Embryonic facial prominence (tissue), 1 donor: ENCODE measurements at regions not wholly inside any gene's neighbourhood (a gene's known extent, or its start where the extent isn't known, plus 50 kb on each side); places are given as distances from the start of the nearest gene placed in this dataset.
"Not testable (repeated sequence)": the region's sequence is repeated elsewhere in the genome, so short reads cannot be mapped to it uniquely, and the experiment has no call there.

Experiments
- DNase-seq: peaks from one replicate; pipeline ENCODE4 v3.0.0-alpha.2; 2016; ENCODE audit errors: extremely low spot score

DNA sequence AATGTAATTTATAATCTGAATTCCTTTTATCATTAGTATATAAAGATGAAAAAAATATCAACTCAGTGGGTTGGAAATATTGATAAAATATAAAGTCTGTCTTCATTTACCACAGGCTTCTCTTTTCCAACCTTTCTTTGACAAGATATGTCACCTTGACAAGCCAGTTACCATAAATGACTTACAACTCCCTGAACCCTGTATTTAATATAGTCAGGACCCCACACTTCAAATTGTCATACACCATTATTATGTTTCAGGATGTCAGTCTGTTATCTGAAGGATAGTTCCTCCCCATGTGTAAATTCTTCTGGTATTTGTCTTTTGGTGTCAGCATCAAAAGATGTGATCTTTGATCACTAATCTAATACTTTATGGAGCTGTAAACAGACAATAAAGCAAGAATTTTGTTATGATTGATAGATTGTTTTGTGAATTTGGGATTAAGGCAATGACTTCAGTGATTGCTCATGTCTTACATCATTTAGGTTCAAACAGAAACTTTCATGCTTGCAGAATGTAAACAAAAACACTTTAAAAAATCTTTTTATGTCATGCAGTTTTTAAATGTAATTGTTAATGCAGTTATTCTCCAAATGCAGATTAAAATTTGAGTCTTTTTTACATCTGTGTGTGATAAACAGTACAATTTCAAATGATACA lies 503.5 kb upstream of the BCHE start:
- no peak for DNase-seq

GRCh38 chr3:166324401-166324800 lies 487.2 kb upstream of the BCHE start:
- DNase-seq, result no peak

GRCh38 chr3:166322391-166322790 lies 485.2 kb upstream of the BCHE start:
- DNase-seq, result no peak

GRCh38 chr3:166307756-166308350 lies 470.6 kb upstream of the BCHE start:
- no peak for DNase-seq

GRCh38 chr3:166304584-166304983 lies 467.4 kb upstream of the BCHE start:
- no peak for DNase-seq

DNA sequence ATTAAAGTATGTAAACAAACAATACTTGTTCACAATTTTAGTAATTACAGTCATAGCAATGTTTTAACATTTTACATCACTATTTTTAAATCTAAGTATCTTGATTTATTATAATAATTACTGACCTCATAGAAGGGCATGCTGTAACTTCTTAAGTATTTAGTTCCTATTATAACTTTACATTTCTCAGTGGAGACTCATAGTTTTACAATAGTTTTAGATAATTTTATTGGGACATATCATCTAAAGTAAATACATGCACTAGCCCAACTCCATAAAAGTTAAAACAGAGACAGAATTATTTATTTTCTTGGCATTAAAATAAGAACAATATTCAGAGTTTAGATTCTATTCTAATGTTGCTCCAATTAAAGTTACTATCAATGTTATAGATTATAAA lies 466.5 kb upstream of the BCHE start:
- DNase-seq, result no peak

- DNase-seq, result no peak
Observed at GRCh38 chr3:166302331-166302730, 465.1 kb upstream of the BCHE start.

DNA sequence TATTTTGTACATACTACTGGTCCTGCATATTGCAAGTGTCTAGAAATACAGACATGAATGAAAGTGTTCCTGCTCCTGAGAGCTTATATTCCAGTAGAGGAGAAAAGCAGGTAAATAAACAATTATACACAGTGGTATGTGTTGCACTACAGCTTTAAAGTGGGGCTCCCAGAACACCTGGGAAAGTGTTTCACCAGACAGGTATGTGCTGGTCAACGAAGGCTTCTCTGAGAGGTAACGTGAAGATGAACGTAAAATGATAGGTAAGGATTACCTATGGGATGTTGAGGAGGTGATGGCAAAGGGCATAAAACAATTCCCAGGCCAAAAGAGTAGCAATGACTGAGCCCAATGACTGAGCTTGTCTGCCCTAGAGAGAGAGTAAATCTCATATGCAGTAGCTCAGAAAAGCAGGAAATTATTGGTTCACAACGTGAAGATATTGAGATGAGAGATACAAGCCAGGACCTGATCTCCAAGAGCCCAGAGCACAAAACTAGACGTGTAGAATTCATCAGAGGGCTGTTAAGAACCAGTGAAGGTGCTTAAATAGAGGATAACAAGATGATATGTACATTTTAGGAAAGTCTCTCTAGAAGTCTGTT lies 459.1 kb upstream of the BCHE start:
- no peak for DNase-seq

GRCh38 chr3:166291186-166291955 lies 454.1 kb upstream of the BCHE start:
- DNase-seq, result no peak

DNA sequence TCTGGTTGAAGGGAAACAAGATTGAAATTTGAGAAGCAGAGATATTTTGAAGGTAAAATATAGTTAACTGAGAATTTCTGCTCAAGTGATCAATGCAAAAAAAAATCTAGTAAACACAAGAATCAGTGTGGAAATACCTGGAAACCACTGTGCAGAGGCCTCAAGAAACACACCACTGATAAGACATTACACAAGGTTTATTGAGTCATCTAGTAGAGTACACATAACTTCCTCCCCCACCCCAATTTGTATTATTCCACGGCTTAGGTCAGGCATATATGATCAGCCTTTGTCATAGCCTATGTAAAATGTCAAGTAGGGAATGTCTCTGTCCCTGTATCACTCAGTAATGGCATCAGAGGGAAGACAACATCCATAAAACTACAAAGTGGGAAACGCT lies 447.8 kb upstream of the BCHE start:
- no peak for DNase-seq

- DNase-seq, result no peak
Observed at GRCh38 chr3:166283840-166284239, 446.6 kb upstream of the BCHE start.

DNA sequence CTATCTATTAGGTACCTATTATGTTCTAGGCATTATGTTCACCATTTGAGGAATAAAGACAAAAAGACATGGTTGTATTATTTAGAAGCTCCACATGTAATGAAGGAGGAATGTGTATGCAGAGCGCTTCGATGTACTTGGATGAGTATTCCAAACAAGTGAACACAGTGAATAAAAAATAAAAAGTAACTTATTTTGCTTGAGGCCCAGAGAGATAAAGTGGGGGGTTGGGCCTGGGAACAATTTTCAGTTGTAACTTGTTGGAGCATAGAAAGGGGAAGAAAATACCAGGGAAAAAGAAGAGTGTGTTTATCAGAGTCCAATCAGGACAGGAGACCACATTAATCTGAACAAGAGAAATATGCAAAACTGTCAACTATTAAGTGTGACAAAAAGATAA lies 445.7 kb upstream of the BCHE start:
- DNase-seq, result no peak

DNA sequence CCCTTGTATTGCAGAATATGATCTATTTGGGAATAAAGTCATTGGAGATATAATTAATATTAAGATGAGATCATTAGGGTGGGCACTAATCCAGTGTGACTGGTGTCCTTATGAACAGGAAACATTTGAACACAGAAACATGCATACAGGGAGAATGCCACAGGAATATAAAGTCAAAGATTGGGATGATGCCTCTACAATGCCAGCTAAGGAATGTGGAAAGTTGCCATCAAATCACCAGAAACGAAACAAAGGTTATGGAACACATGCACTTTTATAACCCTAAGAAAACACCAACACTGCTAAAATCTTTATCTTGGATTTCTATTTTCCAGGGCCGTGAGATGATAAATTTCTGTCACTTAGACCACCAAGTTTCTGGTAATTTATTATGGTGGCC lies 442.4 kb upstream of the BCHE start:
- DNase-seq, result no peak

DNA sequence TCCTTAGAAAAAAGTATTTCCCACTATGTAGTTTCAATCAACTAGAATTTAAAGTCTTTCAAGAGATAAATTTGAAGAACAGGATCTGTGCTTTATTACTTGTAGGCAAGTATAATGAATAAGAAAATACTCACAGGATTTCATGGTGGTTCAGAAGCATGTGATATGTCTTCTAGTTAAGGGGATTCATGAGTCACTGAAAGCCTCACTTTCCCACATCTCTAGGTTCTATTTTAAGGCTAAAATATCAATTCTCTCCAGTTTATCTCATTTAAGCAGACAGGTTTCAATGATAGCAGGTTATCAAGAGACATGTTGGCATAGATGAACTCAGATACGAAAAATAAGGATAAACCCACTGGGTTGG lies 437.8 kb upstream of the BCHE start:
- DNase-seq, result no peak

DNA sequence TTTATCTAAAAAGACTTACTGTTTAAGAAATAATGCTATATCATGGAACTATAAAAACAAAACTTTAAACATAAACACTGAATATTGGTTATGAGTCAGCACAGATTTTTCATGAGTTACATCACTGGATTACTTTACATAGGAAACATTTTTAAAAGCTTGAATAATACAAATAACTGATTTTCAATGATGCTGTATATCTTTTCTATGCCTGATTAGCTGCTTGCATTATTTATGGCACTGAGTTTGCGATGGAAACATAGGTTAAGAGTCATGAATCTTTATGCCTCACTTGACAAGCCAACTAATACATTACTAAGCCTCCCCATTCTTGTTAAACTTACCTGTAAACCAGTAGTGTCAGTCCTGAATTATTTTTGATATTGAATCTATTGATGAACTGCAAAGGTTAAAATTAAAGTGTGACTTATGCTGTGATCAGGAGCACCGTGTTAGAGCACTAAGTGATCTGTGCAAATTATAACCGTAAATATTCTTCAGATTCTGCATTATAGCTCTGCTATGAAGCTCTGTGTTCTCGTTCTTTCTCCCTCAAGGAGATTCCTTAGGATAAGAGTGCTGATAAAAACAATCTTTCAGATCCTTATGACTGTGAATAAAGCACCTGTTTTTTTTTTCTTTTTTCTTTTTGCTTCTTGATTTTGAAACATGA lies 437.3 kb upstream of the BCHE start:
- no peak for DNase-seq

GRCh38 chr3:166270429-166270828 lies 433.2 kb upstream of the BCHE start:
- DNase-seq, result no peak

- DNase-seq, result no peak
Observed at GRCh38 chr3:166265153-166265552, 427.9 kb upstream of the BCHE start.

DNA sequence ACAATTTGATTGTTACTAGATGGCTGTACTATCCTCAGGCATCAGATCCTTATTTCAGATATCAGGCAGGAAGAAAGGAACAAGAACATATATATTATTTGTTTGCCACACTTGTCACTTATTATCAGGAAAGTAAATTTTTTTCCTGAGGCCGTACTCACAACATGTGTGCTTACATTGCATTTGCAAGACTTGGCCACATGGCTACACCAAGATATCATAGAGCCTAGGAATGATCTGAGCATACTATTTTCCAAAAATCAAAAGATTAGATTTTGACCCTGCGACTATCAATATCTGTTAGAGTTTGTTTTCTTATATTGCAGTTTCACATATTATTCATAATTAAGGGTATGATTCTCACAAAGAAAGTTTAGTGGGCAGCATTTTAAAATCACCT lies 426.2 kb upstream of the BCHE start:
- no peak for DNase-seq

DNA sequence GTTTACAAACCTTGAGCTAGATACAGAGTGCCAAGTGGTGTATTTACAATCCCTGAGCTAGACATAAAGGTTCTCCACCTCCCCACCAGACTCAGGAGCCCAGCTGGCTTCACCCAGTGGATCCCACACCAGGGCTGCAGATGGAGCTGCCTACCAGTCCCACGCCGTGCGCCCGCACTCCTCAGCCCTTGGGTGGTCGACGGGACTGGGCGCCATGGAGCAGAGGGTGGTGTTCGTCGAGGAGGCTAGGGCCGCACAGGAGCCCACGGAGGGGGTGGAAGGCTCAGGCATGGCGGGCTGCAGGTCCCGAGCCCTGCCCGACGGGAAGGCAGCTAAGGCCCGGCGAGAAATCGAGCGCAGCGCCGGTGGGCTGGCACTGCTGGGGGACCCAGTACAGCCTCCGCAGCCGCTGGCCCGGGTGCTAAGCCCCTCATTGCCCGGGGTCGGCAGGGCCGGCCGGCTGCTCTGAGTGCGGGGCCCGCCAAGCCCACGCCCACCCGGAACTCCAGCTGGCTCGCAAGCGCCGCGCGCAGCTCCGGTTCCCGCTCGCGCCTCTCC lies 421.1 kb upstream of the BCHE start:
- not testable (repeated sequence) for DNase-seq

GRCh38 chr3:166257715-166258114 lies 420.5 kb upstream of the BCHE start:
- DNase-seq, result no peak

- no peak for DNase-seq
Observed at GRCh38 chr3:166248784-166249183, 411.6 kb upstream of the BCHE start.

- no peak for DNase-seq
Observed at GRCh38 chr3:166243511-166243910, 406.3 kb upstream of the BCHE start.
